ENCODE measurements at regions not wholly inside any gene's neighbourhood (a gene's known extent, or its start where the extent isn't known, plus 50 kb on each side); places are given as distances from the start of the nearest gene placed in this dataset.
"Not testable (repeated sequence)": the region's sequence is repeated elsewhere in the genome, so short reads cannot be mapped to it uniquely, and the experiment has no call there.

DNA sequence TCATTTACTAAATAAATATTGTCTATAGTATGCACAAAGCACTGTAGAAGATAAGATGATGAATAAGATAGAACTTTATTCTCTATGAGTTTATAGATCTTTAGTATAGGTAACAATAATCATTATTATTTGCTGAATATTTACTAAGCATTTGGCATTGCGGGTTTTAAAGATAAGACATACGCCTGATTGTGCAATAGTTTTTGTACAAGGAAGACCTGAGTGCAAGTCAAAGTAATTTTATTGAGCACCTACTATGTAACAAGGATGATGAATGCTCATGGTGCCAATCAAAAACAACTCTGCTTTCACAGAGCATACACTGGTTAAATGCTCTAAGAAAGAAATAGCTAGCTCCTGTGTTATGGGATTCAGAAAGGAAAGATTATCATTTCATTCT lies 1461.7 kb upstream of the FLRT2 start:
- DNase-seq, result no peak

DNA sequence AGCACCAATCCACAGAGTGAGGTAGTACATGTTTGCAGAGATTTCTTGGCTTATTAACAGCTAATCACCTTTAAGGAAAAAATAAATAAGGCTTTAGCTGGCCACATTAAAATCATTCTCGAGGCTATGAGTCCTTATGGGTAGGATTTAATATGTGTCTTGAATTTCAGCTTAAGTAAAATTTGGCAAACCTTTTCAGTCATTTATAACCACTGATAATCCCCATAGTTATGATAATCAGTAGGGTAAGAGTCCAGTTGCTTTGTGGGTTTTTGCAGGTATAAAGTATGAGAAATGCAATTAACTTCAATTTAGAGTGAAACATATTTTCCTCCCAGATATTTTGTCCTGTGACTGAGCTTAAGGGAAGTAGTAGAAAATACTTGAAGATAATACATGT lies 1458.9 kb upstream of the FLRT2 start:
- DNase-seq, result no peak

DNA sequence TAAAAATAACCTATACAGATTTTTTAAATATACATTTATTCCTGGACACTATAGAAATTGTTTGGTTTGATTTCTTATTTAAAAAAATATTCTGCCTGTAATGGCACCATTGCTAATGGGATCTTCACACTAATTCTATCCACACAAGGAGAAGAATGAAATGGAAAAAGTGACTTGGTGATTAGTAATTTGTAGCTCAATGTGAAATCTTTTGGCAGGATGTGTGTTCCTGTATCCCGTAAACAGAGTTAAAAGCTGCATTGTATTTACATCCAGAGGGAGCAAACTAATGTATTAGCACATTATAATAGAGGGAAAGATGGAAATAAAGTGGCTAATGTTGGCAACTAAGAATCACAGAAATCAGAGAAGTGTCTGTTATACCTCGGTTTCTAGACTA lies 1455.3 kb upstream of the FLRT2 start:
- DNase-seq, result no peak

DNA sequence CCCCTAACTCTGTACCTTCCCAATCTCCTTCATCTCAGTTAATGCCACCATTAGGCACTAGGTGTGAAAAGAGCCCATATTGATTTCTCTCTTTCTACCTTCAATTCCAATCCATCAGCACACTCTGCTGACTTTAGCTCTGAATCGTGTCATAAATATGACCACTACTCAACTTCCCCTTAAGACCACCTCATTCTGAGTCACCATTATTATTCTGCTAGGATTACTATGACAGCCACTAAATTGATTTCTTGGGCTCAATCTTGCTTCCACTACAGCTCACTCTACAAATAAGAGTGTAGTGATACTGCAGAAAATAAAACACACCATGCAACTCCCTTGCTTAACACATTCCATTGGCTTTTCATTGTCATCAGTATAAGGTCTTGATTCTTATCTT lies 1449.0 kb upstream of the FLRT2 start:
- no peak for DNase-seq

DNA sequence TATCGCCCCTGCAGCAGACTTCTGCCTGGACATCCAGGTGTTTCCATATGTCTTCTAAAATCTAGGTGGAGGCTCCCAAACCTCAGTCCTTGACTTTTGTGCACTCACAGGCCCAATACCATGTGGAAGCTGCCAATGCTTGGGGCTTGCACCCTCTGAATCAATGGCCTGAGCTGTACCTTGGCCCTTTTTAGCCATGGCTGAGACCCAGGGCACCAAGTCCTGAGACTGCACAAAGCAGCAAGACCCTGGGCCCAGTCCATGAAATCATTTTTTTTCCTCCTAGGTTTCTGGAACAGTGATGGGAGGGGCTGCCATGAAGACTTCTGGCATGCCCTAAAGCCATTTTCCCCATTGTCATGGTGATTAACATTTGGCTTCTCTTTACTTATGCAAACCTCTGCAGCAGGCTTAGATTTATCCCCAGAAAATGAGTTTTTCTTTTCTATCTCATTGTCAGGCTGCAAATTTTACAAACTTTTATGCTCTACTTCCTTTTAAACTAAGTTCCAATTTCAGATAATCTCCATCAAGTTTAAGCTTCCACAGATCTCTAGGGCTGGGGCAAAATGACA lies 1445.8 kb upstream of the FLRT2 start:
- no peak for DNase-seq

DNA sequence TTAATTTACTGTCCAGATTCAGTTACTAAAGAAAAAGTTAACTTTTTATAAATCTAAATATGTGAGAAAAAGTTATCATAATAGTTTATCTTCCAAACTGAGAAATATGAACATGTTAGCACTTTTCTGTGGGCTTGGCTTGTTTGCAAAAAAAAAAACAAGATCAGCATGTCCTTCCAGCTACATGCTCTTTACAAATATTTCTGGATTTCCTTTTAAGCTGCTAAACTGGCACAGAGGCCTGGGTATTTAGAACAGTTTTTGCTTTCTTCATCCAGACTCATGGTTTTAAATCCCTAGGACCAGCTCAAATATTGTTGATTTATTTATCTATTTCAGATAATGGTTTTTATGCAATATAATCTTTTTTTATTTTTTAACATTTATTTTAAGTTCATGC lies 1444.5 kb upstream of the FLRT2 start:
- no peak for DNase-seq

DNA sequence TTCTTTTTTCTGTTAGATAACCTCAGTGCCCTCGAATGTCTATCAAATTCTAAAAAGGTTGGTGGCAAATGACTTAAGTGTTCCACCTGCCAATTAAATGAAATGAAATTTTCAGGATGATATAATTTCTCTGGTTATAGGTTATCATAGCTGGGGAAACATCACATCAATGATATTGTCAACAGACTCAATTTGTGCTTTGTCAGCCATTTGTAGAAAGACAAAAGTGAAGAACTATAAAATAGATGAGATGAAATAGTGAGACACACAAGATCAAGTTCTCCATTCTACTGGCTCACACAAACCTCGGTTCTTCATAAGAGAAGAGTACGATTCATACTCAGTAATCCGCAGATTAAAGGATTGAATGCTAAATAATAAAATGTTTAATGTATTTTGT lies 1443.2 kb upstream of the FLRT2 start:
- no peak for DNase-seq

DNA sequence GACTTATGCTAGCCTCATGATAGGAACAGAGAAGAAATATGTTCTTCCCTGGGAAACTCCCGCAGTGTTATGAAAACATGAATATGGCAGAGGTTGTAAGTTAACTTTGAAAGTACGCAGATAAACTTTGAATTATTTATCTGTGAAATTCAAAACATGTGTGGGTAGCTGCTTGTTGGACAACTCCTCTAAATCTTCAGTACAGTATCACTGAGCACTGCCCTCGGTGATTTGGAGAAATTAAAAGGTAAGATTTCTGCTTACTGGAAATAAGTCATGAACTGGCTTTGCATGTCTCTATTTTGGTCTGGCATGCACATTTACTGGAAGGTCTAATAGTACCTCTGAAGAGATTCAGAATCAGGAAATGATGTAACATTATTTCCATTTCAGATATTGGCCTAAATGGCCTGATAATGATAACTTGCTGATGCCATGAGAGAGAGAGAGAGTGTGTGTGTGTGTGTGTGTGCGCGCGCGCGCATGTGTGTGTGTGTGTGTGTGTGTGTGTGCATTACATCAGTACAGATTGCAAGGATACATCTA lies 1441.9 kb upstream of the FLRT2 start:
- no peak for DNase-seq

DNA sequence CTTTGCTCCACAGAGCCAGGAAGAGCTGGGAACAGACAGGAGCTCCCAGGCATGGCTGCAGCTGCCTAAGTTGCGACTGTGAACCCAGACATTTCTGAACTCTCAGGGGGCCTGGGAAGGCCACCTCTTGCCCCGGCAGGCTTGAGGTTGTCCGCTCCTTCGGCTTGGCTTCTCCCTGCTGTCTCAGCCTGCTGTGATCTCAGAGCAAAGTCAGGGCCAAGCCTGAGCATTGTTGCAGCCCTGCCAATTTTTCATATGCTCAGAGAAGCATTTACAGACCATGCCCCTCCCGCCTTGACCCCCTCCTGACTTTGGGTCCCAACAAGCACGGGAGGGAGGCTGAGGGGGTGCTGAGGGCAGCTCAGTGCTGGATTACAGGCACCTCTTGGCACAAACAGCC lies 1439.1 kb upstream of the FLRT2 start:
- no peak for DNase-seq

DNA sequence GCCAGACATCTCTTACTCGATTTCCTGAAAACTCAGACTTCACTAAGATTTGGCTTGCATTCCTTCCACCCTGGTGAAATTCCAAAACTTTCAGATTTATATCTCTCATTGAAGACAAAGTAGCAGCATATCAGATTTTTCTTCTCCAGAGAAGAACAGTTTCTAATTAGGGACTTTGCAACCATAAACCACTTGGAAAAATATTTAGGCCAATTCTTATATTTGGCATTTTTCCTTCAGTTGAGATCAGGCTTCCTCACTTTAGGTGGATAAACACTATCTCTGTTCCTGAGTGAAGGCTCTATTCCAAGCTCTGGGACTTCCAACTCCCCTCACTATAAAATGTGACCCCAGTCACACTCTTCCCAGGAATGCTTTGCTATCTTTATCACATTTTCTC lies 1434.3 kb upstream of the FLRT2 start:
- no peak for DNase-seq

DNA sequence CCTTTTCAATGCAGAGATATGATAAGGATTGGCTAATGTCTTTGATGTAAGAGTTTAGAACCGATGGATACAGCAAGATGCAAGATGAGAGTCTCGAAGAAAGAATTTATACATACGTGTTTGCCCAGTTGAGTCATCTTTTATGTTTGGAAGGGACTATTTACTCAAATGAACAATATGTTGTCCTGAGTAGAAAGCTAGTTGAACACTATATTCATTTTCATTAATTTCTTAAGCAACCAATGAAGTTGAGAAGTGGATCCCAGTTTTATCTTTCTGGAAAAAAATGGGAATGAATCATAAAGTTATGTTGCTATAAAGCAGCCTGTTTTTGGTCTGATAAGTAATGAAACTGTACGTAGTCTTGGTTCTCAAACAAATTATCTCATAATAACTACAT lies 1431.7 kb upstream of the FLRT2 start:
- no peak for DNase-seq

DNA sequence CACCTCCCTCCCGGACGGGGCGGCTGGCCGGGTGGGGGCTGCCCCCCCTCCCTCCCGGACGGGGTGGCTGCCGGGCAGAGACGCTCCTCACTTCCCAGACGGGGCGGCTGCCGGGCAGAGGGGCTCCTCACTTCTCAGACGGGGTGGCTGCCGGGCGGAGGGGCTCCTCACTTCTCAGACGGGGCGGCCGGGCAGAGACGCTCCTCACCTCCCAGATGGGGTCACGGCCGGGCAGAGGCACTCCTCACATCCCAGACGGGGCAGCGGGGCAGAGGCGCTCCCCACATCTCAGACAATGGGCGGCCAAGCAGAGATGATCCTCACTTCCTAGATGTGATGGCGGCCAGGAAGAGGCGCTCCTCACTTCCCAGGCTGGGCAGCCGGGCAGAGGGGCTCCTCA lies 1430.4 kb upstream of the FLRT2 start:
- DNase-seq, result not testable (repeated sequence)

DNA sequence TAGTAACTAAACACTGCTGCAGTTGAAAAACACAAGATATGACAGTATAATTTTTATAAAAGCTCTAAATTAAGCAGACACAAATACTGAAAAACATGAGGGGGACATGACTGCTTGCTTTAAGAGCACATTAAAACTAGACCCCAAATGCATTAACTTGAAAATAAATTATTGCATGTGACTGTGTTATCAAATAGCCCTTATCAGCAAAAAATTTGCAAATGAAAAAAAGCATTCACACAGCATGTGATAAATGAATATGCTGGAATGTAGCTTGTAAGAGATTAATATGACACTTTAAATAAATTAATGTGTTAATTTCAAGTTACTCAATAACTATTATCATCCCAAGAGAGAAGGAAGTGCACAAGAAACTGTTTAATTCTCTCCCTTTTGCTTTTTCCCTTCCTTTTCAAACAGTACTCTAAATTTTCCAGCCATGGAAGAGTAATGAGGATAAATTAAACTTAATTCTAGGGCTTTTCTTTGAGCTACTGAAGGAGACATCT lies 1422.1 kb upstream of the FLRT2 start:
- DNase-seq, result no peak

DNA sequence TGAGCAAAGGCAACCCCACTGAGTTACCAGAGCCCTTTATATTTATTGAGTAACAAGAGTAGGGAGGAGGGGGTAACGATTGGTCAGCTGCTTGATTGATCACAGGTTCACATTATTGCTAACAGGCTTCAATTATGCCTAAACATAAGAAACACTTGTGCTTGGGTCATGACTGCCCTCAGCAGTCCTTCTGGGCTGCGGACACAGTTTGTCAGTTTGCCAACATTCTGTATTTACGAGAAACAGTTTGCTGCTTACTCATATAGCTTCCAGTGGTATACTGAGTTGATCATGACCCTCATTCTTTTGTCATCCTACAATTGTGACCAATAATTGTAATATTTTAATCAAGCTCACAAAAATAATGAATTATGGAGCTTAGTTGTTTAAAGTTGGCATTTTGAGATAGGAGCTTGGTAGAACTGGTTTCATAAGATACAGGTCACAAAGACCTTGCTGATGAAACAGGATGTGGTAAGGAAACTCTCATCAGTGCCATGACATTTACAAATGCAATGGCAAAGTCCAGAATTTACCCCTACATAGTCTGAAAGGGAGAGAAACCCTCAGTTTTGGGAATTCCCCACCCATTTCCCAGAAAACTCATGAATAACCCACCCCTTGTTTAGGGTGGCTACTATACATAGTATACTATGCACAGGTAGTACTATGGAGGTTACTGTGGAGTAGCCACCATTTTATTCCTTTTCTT lies 1421.0 kb upstream of the FLRT2 start:
- no peak for DNase-seq

DNA sequence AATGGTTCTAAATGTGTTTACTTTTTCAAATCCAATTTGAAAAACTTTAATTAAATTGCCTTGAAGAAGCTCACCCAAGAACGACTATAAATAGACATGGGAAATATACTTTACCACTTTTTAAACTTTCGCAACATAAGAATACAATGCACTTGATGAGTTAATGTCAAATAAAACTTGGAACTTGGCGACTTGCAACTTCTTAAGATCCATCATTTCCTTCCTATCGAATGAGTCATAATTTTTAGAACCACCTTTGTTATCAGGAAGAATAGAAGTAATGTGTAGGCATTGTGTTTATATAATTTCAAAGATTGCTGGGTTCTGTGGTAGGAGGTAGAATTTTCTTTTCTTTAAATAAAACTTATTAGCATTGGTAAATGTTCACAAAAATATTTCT lies 1417.4 kb upstream of the FLRT2 start:
- DNase-seq, result no peak

DNA sequence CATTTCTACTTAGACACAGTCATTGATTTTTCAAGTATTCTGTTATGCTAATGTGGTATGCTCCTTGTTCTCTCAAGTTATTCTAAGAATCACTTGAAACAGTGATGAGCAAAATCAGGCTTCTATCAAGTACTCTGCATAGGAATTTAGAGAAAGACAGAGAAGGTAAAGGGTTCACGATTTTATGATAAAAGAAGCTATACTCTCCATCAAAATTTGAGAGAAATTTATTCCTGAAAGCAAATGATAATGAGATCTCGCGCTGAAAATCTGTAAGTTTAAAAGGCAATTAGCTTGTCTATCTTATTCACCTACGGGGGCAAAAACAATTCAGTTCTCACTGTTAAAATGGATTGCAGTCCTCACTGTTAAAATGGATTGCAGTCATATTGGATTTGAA lies 1404.3 kb upstream of the FLRT2 start:
- no peak for DNase-seq

DNA sequence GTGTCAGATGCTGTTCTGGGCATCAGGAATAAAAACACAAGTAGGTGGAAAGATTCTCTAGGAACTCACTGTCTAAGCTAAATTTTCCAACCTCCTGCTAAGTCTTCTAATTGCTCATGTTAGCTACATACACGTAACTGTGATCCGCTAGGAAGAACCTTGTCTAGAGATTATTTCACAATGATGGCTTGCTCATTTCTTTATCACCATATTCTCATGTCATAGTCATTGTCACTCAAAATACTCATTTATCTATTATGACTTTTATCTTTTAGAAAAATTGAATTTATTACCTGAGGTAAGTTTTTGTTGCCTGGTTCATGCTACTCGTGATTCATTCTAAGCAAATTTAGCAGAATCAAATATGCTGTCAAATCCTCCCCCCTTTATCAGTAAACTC lies 1402.4 kb upstream of the FLRT2 start:
- DNase-seq, result no peak

DNA sequence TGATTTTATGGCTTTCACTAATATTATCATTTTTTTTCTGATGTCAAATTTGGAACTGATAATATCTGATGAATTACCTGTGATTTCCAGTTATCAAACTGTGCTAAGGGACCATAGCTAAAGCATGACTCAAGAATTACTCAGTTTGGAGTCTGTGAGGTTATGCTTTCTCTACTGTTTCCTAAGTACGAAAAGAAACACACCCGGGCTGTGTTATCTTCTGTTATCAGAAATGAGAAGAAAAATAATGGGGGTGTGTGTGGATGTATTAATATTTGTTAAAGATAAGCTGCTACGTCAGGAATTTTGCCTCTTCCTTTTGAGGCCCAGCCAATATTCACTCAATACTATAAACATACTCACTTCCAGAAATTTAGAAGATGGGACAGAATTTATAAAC lies 1401.9 kb upstream of the FLRT2 start:
- DNase-seq, result no peak

DNA sequence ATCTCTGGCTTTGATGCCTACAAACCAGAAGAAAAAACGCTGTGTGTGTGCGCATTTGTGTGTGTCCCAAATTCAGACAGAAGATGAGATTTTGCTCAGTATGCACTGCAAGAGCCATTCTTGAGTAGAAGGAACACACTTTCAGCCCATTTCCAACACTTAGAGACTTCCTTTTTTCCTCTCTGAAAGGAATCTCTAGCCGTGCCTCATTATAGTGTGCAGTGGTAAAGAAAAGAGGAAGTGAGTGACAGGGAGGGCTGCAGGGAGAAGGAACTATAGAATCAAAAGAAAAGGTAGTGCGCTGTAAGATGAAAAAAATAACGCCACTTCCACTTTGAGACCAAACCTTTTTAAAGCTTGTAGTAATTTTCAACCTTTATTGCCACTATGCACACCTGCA lies 1400.9 kb upstream of the FLRT2 start:
- DNase-seq, result peak; percentile 54

DNA sequence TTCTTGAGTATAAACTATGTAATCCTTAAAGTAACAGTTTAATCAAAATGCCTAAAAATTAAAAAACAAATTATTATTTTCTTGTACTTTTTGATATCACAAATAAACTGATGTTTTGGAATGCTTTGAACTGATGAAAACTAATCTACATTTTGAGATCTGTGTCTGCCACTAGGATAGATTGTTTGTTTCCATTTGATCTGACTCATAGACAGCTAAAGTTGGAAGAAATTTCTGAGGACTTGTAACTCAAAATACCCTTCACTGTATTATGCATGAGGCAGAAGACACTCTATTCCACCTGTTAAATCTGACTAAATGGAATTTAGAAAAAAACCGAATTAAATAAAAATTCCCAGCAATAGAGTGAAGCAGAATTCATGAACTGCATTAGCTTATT lies 1400.0 kb upstream of the FLRT2 start:
- DNase-seq, result no peak

DNA sequence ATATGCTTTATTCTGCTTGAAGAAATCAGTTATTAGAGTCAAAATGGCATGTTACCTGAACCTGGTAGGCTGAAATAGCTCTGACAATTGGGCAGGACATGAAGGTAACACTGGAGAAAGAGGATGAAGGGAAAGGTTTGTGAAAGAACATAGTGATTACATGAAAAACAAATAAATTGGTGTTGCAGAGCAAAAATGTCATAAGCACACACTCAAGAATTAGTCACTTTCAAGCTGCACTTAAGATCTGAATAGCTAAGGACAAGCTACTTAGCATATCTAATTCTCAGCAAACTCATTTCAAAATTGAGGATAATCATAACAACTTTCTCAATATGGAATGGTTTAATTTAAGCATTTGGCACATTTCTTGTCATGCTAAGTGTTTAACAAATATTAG lies 1398.0 kb upstream of the FLRT2 start:
- DNase-seq, result no peak

DNA sequence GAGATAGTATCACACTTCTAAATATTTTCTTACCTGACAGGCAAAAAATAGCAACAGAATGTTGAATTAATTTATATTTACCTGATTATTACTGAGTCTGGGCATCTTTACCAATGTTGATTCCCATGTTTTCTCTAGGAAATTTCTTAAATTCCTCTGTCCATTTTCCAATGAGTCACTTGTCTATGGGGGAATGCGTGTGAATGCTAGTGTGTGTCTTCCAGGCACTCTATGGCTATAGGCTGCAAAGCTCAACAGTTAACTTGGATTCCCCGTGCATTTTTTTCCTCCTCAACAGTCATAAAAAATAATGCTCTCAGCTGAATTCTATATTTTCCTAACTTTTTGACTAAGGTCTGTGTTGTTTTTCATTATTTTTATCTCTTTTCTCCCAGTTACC lies 1385.8 kb upstream of the FLRT2 start:
- DNase-seq, result no peak

DNA sequence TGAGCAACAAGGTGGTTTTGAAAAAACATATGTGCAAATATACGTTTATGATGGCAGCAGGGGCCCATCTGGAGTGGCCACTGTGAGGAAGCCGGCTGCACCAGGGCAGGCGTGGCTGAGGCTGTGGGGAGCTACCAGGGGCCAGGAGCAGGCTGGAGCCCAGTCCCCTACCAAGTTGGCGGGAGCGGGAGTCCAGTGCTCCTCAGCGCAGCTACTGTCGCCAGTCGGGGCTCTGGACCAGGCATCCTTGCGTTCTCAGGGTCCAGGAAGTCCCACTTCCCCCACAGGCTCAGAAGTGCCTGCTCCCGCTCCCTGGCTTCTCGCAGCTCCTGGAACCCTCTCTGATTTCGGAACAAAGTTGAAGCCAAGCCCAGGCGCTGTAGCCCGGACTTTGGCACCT lies 1377.5 kb upstream of the FLRT2 start:
- no peak for DNase-seq

DNA sequence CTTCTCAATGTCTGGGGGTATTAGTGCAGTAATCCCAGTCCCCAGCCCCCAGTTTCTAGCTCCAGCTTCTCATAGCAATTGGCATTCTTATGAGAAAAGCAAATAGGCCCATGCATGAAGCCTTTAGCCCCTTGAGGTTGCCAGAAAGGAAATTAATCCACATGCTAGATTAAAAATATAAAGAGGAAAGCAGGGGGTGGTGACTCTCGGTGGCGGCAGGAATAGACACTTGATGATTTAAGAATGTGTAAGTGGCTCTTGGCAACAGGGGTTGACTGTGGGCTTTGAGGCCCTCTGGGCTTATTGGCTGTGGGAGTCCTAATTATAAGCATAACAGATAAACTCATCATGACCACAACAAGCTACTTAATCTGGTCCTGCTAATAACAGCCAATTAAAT lies 1367.3 kb upstream of the FLRT2 start:
- DNase-seq, result no peak

DNA sequence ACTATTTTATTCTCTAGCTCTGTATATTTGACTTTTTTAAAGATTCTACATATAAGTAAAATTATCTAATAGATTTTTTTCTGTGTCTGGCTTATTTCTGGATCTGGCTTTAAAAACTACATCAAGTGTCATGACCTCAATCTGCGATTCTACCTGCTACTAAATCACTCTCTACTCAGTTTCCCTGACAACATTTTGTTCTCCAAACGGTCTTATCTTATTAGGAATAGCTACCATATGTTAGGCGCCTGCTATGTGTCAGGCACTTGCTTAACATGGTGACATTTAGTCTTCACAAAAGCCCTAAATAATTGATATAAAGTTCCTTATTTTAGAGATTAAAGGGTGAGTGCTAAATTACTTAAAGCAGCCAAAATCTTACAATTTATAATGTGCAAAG lies 1362.9 kb upstream of the FLRT2 start:
- no peak for DNase-seq

All from GDM1 (cell line).